GM21825 (cell line): ENCODE measurements at regions not wholly inside any gene's neighbourhood (a gene's known extent, or its start where the extent isn't known, plus 50 kb on each side); places are given as distances from the start of the nearest gene placed in this dataset.

Source experiments
- ATAC-seq: cut with Tn5 transposase; IDR thresholded peaks from one replicate; pipeline ENCODE4 v1.9.1; 2021; ENCODE audit warnings: mild to moderate bottlenecking, moderate library complexity; ENCODE audit not compliant: unreplicated experiment

DNA sequence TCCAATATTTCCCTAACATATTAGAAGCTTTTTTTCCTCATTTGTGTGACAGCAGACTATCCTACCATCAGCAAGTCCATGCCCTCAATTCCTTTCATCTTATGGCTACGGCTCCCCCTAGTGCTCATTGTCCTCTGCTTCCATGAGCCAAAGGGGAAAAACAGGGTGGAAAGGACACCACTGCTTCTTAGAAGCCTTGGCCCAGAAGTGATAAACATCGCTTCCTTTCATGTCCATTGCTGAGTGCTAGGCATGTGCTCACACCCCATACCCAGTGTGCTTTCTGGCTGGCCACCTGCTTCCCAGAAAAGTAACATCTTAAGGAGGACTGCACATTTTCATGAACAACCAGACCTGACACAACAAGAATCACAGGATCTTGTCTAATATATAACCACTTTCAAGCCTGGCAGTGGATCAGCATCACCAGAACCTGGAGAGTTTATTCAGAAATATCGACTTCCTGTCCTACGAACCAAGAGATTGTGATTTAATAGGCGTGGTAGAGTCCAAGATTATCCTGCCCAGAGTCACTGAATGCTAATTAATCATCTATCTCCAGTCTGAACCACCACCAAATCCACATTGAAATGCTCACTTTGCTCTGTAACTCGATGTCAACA, 650.5 kb upstream of the SORCS1 start:
- ATAC-seq = no peak

DNA sequence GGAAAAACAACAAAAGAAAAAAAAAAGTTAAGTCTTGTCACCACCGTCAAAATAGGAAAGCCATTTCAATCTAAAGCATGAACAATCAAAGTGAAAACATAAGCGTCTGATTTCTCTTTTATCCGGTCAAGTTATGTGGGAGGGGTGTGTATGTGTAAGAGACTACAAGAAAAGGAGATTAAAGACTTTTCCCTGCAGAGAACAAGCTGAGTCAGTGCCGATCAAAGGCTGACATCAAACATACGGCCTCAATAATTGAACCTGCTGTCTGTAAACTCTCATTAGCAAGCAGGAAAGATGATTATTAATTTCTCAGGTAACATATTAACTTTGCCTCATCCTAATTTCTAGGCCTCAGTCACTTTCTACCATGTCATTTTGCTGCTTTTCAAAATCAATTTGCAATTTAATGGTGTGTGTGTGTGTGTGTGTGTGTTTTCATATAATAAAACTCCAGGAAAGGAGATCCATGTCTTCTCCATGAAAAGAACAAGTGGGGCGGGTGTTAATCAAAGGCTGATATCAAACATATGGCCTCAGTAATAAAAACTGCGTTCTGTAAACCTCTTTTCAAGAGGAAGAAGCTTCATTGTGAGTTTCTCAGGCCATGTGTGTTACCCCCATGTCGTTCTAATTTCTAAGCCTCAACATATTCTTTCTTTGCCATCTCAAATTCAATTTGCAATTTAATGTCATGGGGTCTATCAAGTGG, 649.1 kb upstream of the SORCS1 start:
- no peak for ATAC-seq

DNA sequence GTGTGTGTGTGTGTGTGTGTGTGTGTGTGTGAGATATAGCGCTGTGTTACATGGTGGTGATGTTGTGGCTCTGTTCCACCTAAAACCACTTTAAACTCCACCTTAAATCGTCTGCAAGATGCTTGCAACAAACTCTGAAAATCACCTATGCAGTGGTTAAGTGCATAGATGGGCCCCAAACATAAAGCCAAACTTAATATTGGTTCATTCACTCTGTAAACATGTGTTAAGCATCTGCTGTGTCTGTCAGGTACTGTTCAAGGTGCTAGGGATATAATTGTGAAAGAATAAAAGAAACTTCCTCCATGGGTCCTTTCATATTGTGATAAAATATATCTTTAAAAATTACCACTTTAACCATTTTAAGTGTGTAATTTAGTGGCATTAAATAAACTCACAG, 645.4 kb upstream of the SORCS1 start:
- no peak for ATAC-seq

DNA sequence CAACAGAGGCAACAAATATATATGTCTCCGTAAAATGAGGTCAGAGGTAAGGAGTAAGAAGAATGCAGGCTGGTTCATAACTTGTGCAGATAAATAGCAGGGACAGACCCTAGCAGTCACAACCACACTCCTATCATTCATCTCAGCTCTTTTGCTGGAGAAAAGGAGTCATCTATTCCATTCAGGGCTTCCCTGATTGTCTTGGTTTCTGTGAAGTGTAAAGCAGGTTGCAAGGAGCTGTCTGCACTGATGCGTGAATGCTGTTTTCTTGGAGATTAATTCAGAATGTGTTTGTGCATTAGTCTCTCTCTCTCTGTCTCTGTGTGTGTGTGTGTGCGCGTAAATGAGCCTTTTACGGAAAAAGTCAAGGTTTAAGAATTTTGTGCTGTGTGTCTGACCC, 643.3 kb upstream of the SORCS1 start:
- no peak for ATAC-seq

DNA sequence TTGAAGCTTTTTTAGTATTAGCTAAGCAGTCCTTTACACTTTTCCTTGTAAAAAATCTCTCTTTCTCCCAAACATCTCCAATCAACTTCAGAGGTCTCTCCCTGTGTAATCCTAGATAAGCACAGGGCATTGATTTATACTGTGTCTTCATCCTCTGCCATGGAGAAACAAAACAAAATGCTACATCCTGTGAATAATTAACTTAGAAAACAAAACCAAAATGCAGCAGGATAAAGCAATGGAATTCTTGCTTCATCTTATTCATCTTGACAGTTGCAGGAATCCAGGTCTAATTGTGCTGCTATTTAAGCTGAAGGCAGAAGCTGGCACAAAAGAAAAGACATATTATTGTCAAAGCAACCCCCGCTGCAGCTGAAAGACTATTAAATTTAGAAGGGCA, 641.5 kb upstream of the SORCS1 start:
- ATAC-seq = no peak

DNA sequence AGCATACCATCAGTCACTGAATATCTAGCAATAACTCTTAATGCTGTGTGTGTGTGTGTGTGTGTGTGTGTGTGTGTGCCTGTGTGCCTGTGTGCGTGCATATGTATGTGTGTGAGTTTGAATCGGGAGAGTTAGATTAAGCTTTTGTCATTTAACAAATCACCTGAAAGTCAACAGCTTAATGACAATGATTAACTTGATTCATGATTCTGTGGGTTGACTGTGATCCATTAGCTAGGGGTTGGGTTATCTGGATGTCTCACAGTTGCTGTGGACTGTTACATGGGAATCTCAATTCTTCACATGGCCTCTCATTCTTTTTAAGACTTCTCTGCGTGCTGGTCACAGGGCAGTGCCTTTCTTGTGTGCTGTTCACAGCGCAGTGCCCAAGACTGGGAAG, 639.0 kb upstream of the SORCS1 start:
- no peak for ATAC-seq

DNA sequence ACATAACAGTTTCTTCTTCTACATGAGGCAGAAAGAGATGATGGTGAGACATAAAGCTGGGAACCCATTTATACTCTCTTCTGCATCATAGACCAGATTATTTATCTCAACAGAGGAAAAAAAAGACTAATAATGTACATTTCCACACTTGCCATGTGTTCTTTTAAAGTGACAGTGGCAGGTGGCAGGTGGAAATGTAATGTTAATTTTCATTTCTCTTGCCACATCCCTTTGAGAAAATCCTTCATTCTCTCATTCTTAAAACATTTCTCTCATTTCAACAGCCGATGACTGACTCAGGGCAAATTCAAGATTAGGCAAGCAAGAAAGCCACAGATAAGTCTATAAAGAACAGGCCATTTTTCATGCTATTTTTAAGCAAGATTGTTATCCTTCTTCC, 635.6 kb upstream of the SORCS1 start:
- ATAC-seq = no peak

DNA sequence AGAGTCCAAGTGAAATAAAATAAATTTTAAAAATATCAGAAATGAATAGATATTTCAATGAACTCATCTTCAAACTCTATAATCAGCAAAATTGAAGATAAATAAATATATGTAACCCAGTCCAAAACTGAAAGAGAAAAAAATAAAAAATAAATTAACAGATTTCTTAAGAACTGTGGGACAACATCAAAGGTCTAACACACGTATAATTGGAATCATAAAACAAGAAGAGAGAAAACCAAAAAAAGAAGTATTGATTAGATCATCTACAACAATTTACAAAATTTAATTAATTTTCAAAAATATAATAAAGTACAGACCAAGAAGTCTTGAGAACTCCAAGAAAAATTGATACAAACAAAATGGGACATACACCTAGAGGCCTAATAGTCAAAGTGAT, 625.8 kb upstream of the SORCS1 start:
- no peak for ATAC-seq

DNA sequence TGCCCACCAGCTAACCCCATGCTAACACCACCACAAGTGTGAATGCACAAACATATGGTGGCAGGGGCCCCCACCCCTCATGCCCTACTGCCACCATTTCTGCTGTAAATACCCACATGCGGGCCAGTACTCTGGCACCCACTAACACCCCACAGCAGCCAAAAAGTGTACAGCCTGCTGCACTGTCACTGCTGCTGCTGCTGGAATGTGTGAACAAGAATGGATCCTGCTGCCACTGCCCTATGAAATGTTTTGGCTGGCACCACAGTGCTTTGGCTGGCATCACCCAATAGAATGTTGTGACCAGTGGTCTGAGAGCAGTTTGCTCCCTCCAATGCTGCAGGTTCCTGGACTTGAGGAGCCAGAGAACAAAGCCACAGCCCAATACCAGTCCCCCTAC, 606.6 kb upstream of the SORCS1 start:
- ATAC-seq = no peak

DNA sequence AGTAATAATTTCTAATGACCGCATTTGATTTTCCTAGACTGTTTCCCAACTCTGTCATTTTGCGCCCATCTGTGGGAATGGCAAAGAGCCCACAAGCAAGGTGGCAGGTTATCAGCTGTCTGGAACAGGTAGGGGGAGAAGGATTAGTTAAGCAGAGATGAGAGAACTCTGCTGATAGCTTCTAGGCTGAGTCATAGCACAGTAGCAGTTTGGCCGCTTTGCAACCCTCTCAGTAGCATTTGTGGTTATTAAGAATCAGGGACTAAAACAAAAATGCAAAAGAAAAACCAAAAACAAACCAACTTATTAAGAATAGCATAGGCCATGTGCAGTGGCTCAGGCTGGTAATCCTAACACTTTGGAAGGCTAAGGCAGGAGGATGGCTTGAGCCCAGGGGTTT, 602.7 kb upstream of the SORCS1 start:
- ATAC-seq = no peak

DNA sequence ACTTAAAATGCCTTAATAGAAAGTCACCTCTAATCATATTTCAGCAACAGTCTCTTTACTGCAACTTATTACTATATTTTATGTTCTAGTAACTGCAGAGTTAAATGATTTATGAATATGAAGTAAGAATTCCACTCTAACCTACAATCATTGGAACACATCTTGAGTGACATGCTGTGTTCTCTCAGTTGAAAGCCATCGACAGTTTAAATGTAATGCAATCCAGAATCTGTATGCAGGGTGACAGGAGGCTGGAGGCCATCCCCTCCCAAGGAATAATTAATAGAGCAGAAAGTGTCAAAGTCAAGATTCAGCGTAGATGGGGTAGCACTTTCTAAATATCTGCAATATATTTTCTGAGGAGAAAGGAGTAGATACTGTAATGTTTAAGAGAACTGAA, 590.3 kb upstream of the SORCS1 start:
- ATAC-seq = no peak

DNA sequence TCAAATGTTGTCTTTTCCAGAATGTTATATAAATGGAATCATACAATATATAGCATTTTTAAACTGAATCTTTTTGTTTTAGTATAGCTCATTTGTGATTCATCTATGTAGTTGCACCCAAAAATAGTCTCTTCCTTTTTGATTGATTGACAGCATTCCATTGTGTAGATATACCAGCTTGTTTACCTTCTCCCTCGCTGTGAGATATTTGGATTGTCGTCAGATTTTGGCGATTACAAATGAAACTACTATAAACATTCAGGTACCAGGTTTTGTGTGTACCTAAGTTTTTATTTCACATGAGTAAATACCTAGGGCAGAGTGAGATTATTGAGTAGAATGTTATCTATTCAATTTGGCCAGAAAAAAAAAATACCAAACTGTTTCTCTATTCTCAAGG, 584.7 kb upstream of the SORCS1 start:
- ATAC-seq = no peak

DNA sequence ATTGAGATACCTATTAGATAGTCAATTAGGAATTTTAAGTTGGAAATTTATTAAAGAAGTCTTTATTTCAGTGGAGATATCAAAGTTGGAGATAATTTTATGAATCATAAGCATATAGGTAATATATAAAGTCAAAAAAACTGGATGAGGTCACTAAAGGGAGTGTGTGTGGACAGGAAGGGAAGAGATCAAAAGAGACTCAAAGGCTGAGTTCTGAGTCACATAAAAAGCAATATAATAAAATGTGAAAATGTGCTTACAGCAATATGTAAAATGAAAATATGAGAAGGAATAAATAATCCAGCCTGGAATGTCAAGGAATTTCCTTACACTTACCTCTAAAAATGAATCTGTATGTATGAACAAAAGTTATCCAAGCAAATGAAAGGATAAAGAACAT, 583.3 kb upstream of the SORCS1 start:
- ATAC-seq = no peak

DNA sequence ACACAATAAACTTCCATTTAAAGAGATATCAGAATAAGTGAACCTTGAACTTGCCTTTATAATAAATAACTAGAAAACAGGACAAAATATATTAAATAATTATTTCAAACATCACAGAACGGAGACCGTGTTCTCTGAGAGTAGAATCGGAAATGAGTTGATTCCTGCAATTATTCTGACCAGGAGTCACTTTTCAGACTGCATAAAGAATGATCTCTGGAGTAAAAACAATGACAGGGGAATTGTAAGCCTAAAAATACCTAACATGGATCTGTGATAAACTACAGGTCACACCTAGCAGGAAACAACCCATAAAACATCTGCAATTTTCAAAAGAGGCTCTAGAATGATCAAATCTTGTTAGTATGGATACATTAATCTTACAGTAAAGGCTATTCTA, 577.5 kb upstream of the SORCS1 start:
- ATAC-seq = no peak

DNA sequence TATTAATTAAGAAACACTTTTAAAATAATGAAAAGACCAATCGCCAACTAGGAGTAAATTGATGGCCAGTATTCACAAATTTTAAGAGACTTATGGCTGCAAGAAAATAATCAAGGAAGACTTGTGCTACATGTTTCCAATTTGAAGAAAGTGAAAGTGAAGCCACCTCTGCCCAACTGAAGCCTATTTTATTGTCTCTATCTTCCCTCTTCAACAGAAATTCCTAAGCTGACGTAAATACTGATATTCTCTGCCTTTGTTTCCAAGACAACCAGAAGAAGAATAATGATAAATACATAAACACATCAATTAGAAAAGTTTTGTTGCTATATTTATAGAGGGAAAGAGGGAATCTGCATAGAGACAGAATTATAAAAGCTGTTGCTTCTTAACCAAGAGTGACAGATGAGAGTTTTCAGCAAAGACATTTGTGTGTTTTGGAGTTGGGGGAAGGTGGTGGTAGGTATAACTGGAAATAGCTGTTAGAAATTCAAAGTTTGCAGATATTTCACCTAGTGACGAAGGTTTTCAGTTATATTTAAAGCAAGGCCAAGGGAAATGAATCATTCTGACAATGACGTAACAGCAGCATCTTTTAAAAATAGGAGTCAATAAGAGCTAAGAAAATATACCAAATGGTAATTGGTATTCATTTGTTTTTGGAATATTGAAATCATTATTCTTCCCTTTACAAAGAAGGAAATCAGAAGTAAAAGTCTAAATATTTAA, 576.6 kb upstream of the SORCS1 start:
- no peak for ATAC-seq

DNA sequence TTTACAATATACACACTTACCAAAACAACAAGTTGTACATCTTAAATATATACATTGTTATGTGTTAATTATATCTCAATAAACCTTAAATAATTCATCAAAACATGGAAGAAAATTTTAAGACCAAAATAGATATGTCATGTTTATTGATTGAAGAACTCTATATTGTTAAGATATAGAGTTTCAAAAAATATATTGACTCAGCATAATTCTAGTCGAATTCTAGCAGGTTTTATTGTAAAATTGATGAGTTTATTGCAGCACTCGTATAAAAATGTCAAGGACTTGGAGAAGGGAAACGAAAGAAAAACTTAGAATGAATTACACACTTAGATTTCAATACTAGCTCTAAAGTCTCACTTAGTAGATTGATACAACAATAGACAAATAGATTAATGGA, 575.4 kb upstream of the SORCS1 start:
- ATAC-seq = no peak

DNA sequence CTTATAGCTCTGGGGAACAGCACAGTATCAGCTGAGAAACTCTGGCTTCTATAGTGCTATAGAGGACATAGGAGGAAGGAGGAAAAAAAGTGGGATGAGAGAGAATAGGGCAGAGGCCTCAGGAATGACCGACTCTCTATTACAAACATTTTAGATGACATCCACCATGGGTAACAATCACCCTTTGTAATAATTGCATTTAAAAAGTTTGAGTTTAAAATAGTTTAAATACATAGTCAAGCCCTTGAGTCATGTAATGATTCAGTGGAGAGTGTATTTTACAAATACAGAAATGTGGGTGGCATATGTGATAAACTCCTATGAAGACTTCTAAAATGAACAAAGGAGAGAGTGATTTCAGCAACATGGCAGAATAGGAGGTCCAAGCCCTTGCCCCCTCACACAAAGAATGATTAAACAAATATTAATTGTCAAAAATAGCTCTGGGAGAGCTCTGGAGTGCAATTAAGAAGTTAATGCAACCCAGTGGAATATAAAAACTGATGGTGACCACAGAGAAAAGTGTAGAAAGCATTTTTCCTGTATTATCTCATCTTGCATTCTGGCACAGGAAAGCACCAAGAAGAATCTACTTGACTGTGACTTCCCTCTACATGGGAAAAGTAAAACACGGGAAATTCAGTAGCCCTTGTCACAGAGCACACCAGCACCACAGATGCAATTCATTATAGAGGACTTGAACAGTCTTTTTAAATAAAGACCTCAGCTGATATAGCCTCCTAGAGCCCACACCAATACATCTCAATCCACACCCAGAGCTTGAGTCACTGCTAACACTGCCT, 569.0 kb upstream of the SORCS1 start:
- no peak for ATAC-seq

DNA sequence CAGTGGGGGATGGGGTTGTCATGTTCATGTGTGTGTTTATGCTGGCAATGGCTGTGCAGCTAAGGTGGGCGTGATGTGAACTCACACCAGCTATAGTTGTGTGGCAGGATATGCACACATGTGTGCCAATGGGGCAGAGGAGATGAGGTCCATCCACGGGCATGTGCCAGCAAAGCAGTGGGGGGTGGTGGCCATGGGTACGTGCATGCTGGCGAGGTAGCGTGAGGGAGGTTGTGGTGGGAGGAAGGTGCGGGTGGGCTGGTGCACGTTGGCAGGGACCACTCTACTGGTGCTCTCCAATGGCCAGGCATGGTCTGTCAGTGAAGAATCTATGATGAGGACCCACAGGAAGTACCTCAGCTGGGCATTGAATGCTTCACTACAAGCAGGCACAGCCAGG, 567.5 kb upstream of the SORCS1 start:
- ATAC-seq = no peak

DNA sequence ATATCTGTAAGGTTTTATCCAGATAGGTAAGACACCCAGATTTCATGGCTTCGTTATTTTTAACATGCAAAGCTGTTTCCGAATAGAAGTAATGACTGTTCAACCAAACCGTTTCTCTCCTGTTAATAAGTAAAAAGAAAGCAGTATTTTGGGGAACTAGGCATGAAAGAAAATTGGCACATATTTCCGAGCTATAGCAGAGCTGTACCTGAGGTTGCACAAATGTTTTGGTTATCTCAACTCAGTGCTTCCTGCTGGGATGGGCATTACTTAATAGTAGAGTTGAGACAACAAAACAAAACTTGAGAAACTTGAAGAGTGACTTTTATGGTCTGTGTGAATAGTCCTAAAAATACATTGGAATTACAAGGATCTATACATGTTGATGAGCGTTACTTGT, 564.3 kb upstream of the SORCS1 start:
- ATAC-seq = no peak

DNA sequence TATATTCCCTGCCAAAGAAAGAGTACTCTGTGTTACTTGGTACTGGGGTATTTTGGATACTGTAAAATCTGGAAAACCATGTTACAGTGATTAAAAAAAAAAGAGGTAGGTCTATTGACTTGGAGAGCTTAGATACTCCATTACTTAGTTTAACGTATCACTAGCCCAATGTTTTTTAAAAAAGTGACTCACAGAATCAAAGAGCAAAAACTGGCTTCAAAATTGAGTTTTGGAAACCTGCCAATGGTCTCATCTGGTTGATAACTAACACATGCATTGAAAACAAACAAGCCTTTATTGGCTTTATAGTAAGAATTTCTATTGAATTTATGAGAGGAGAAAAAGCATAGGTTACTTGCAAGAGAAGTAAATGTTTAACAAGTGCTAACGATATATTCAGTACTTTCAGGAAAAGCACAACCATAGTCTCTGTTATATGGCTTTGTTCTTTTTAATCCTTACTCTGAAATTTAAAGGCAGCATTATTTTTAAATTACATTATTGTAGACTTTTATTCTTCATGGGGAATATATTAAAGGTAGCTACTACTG, 563.3 kb upstream of the SORCS1 start:
- ATAC-seq = no peak

DNA sequence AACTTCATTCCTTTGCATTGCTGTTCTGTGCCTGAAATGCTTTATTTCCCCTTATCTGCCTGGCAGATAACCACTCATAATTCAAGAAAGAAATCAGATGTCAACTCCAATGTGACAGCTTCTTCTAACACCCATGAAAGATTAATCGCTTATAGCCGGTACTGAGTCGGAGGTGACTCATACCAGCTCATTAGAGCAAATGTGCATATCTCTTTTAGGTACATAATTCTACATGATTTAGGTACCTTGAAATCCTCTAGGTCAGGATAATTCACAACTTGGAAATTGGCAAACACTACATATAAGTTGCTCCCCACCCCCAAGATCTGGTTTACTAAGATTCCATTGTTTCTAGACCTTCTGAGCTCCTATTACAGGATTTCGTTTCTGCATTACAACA, 554.4 kb upstream of the SORCS1 start:
- no peak for ATAC-seq
